ENCODE measurements at regions not wholly inside any gene's neighbourhood (a gene's known extent, or its start where the extent isn't known, plus 50 kb on each side); places are given as distances from the start of the nearest gene placed in this dataset.
A peak's percentile ranks its signal among the peaks of the same experiment; 100 is the strongest.

DNA sequence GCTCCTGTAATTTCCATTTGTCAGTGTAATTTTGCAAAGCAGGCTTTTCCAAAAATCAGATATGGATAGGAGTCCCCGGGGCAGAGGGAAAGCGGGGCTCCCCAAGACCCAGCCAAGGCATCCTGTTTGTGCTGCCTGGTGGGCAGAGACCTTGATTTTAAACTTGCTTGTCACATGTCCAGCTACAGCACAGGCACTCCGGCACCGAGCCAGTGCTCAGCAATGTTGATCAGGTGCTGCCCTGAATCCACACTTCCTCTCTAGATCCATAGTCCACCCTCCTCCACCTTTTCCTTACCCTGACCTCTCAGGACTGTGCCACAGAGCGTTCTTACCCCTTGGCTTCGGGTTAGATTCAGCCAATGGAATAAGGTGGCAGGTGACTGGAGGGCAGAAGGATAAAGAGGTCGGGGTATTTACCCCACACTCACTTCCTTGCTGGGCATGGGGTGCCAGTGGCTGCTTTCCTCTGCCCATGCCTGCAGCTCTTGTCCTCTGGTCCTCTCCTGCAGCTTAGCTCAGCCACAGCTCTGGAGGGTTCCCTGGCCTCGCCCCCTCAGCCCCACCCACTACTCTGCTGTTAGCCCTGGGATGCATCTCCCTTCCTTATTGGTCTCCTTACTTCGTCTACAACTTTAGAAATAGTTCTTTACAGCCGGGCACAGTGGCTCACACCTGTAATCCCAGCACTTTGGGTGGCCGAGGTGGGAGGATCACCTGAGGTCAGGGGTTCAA lies 80.1 kb downstream of the IRF2BPL start:
- peak overlapping the region; percentile 96 to 100 for H3K27ac ChIP-seq
- POLR2A ChIA-PET = interaction anchor here (1.4 to 3.0 kb wide), 7 partner anchors 8 to 92 kb away, joined by 5 to 43 read pairs (median 11); partner anchors contain the start of gene IRF2BPL

DNA sequence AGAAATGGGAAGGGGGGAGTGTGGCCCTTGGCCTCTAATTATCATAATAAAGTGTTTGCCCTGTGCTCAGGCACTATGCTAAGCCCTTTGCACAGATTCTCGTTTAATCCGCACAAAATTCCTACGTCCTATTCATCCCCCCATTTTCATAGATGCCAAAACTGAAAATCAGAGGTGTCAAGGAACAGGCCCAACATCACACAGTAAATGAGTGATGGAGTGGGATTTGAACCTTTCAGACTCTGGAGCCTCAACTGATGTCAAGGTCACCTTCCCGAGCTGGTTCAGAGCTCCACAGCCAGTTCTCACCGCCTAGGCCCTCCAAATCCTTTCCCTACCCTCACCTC lies 80.7 kb downstream of the IRF2BPL start:
- Histone ChIP-seq H3K4me2 (peak overlapping the region; percentile 69), H3K4me1 (peaks cover 77% of the 10 kb centered on the region), H3K4me3 (no peak overlapping the region), H3K27ac (peak overlapping the region; percentile 96 to 100), H3K9me3 (no peaks in the 10 kb centered on the region)
- no peak for TF ChIP-seq ZSCAN20 (CRISPR knock-in tag; IDR thresholded peaks at IDR 0.05)
- TF ChIP-seq ZFP36 (IDR thresholded peaks at IDR 0.05; ENCODE audit: borderline replicate concordance, partially characterized antibody) = peak; percentile 82
- peak; percentile 86; the same call in 1 of the 2 replicates for TF ChIP-seq HDAC2 (IDR thresholded peaks at IDR 0.05)
- peak; percentile 93 for TF ChIP-seq KDM1A (IDR thresholded peaks at IDR 0.05; ENCODE audit: low read depth)
- TF ChIP-seq, protein P1, sequence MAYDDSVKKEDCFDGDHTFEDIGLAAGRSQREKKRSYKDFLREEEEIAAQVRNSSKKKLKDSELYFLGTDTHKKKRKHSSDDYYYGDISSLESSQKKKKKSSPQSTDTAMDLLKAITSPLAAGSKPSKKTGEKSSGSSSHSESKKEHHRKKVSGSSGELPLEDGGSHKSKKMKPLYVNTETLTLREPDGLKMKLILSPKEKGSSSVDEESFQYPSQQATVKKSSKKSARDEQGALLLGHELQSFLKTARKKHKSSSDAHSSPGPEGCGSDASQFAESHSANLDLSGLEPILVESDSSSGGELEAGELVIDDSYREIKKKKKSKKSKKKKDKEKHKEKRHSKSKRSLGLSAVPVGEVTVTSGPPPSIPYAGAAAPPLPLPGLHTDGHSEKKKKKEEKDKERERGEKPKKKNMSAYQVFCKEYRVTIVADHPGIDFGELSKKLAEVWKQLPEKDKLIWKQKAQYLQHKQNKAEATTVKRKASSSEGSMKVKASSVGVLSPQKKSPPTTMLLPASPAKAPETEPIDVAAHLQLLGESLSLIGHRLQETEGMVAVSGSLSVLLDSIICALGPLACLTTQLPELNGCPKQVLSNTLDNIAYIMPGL (CRISPR knock-in tag; IDR thresholded peaks at IDR 0.05; ENCODE audit: borderline replicate concordance) = no peak
- no peak for TF ChIP-seq CHD4 (IDR thresholded peaks at IDR 0.05; ENCODE audit: borderline replicate concordance)
- CTCF ChIA-PET = interaction anchor here (0.5 to 39.5 kb wide), 22 partner anchors 8 to 153 kb away, joined by 3 to 678 read pairs (median 5); no protein-coding TSS in a partner anchor
- FAIRE-seq (no peak), DNase-seq (ENCODE audit: low read depth in 1 of 2, low spot score in 1 of 2) (no peak), ATAC-seq (0 out of 6 replicates have a peak, but pooled peaks of 1 of the 2 experiments have one; percentile 1)
- POLR2A ChIA-PET = interaction anchor here (0.8 to 3.0 kb wide), 10 partner anchors 8 to 122 kb away, joined by 3 to 43 read pairs (median 6); partner anchors contain the start of gene IRF2BPL
- 44% methylated on average over 5 of the region's 5 CpGs for WGBS (ENCODE audit: missing lambda C conversion rate)

More for the DNA sequence above, 80.1 kb downstream of the IRF2BPL start:
- CTCF ChIA-PET = interaction anchor here (0.5 to 39.5 kb wide), 16 partner anchors 11 to 153 kb away, joined by 3 to 678 read pairs (median 6); no protein-coding TSS in a partner anchor
- peaks cover 82% of the 10 kb centered on the region for H3K4me1 ChIP-seq
- FAIRE-seq (no peak), DNase-seq (ENCODE audit: low read depth in 1 of 2, low spot score in 1 of 2) (peak in 1 of 2 experiments; percentile 41), ATAC-seq (peak; percentile 27 to 44)
- H3K9me3 ChIP-seq = no peaks in the 10 kb centered on the region
- no peak for TF ChIP-seq CBX8 (IDR thresholded peaks at IDR 0.05)
- TF ChIP-seq KDM5A (IDR thresholded peaks at IDR 0.05) = no peak
- TF ChIP-seq, protein P2, sequence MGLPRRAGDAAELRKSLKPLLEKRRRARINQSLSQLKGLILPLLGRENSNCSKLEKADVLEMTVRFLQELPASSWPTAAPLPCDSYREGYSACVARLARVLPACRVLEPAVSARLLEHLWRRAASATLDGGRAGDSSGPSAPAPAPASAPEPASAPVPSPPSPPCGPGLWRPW (IDR thresholded peaks at IDR 0.05) = no peak
- no peak for TF ChIP-seq MYC (IDR thresholded peaks at IDR 0.05; ENCODE audit: borderline replicate concordance, low read length)
- TF ChIP-seq ZSCAN20 (CRISPR knock-in tag; IDR thresholded peaks at IDR 0.05) = no peak
- TF ChIP-seq, protein P3, sequence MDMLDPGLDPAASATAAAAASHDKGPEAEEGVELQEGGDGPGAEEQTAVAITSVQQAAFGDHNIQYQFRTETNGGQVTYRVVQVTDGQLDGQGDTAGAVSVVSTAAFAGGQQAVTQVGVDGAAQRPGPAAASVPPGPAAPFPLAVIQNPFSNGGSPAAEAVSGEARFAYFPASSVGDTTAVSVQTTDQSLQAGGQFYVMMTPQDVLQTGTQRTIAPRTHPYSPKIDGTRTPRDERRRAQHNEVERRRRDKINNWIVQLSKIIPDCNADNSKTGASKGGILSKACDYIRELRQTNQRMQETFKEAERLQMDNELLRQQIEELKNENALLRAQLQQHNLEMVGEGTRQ (IDR thresholded peaks at IDR 0.05) = peak; percentile 42
- TF ChIP-seq, protein P4, sequence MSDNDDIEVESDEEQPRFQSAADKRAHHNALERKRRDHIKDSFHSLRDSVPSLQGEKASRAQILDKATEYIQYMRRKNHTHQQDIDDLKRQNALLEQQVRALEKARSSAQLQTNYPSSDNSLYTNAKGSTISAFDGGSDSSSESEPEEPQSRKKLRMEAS (IDR thresholded peaks at IDR 0.05) = 0 out of 2 replicates have a peak, but pooled peaks have one; percentile 25
- peak overlapping the region; percentile 69 for H3K4me2 ChIP-seq
- H3K4me3 ChIP-seq = no peak overlapping the region
- WGBS (ENCODE audit: missing lambda C conversion rate) = 42% methylated on average over 11 of the region's 11 CpGs

DNA sequence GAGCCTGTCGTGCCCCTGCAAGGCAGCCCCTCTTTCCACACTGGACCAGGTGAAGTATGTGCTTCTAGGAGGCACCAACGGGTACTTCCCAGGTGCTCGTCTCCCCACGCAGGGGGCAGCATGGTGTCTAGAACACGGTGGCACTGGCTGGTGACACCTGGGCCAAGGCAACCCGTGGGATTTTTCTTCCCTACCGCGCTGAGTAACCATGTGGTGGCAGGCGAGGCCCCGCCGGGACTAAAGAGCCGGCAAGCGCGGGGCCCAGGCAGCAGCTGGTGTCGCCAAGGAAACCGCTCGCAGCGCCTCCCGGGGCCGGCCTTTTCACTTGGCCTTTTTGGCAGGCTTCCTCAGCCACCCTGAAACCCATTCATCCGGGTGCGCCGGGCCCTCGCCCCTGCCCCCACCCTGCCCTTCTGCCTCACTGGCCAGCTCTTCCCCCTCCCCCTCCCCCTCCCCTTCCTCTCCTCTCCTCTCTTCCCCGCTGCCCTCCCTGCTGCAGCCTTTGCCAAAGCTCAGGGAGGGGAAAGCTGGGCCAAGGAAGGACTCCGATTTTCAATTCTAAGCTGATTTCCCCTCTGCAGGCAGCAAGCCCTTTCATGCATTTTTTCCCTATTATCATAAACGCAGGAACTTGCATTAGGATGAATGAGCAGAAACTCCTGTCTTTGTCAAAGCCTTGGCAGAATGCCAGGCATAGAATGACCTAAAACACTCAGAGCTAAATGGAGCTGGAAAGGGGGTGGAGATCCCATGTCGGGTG lies 81.2 kb downstream of the IRF2BPL start:
- H3K9me3 ChIP-seq = no peaks in the 10 kb centered on the region
- DNase-seq (ENCODE audit: low read depth in 1 of 2, low spot score in 1 of 2) (peak; percentile 90 to 95), FAIRE-seq (peak; percentile 32), ATAC-seq (peak; percentile 88 to 89)
- H3K4me1 ChIP-seq = peaks cover 71% of the 10 kb centered on the region
- ChIA-PET CTCF (interaction anchor here (0.5 to 39.5 kb wide), 23 partner anchors 9 to 525 kb away, joined by 3 to 678 read pairs (median 5); no protein-coding TSS in a partner anchor), POLR2A (interaction anchor here (0.8 to 3.0 kb wide), 10 partner anchors 9 to 123 kb away, joined by 3 to 43 read pairs (median 6); partner anchors contain the start of gene IRF2BPL)
- 2% methylated on average over 22 of the region's 28 CpGs for WGBS (ENCODE audit: missing lambda C conversion rate)
- no peak overlapping the region for H3K4me3 ChIP-seq
- peak overlapping the region; percentile 69 for H3K4me2 ChIP-seq
- peak overlapping the region; percentile 96 to 100 for H3K27ac ChIP-seq
- TF ChIP-seq TP53 (CRISPR knock-in tag; IDR thresholded peaks at IDR 0.05) (0 out of 2 replicates have a peak, but pooled peaks have one; percentile 30), JUN (IDR thresholded peaks at IDR 0.05) (peak in 1 of 2 experiments; percentile 89; a peak in 3 of 5 replicates), JUNB (IDR thresholded peaks at IDR 0.05) (no peak; the same call in 1 of the 2 replicates), TFCP2L1 (CRISPR knock-in tag; IDR thresholded peaks at IDR 0.05) (peak; percentile 54; the same call in 1 of the 2 replicates), NR3C1 (IDR thresholded peaks at IDR 0.05) (no peak), ESRRA (IDR thresholded peaks at IDR 0.05; ENCODE audit: borderline replicate concordance, low read length) (no peak), EP300 (IDR thresholded peaks at IDR 0.05) (peak in 1 of 2 experiments; percentile 59; a peak in 1 of 5 replicates), HEYL (CRISPR knock-in tag; IDR thresholded peaks at IDR 0.05) (peak; percentile 56; the same call in 1 of the 2 replicates), HOXB5 (CRISPR knock-in tag; IDR thresholded peaks at IDR 0.05) (peak; percentile 91), PHF8 (IDR thresholded peaks at IDR 0.05; ENCODE audit: borderline replicate concordance, low read depth) (no peak), RAD21 (conservative IDR thresholded peaks at IDR 0.05 in 1 of 2, IDR thresholded peaks at IDR 0.05 in 1 of 2) (peak; percentile 61 to 82)
- TF ChIP-seq, protein P4 (IDR thresholded peaks at IDR 0.05) = peak; percentile 96
- TF ChIP-seq, protein P5, sequence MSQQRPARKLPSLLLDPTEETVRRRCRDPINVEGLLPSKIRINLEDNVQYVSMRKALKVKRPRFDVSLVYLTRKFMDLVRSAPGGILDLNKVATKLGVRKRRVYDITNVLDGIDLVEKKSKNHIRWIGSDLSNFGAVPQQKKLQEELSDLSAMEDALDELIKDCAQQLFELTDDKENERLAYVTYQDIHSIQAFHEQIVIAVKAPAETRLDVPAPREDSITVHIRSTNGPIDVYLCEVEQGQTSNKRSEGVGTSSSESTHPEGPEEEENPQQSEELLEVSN (IDR thresholded peaks at IDR 0.05; ENCODE audit: borderline replicate concordance, low read depth) = peak; percentile 95
- TF ChIP-seq, protein P6, sequence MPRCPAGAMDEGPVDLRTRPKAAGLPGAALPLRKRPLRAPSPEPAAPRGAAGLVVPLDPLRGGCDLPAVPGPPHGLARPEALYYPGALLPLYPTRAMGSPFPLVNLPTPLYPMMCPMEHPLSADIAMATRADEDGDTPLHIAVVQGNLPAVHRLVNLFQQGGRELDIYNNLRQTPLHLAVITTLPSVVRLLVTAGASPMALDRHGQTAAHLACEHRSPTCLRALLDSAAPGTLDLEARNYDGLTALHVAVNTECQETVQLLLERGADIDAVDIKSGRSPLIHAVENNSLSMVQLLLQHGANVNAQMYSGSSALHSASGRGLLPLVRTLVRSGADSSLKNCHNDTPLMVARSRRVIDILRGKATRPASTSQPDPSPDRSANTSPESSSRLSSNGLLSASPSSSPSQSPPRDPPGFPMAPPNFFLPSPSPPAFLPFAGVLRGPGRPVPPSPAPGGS (IDR thresholded peaks at IDR 0.05) = peak; percentile 47; the same call in 1 of the 3 replicates
